Lower lobe of right lung (tissue), 2 donors: ENCODE measurements at regions not wholly inside any gene's neighbourhood (a gene's known extent, or its start where the extent isn't known, plus 50 kb on each side); places are given as distances from the start of the nearest gene placed in this dataset.

Experiments used
- ATAC-seq, 2 donors: fragments of 200-7000 bp; cut with Tn5 transposase; one replicate each; pipeline ENCODE4 v1.9.1; 2020 to 2022; ENCODE audit warnings: mild to moderate bottlenecking in 2 of 2, moderate library complexity in 2 of 2
- DNase-seq: peaks from one replicate; pipeline ENCODE4 v3.0.0-alpha.2; 2020
- H3K27ac ChIP-seq: fragments of 200-600 bp; one replicate; pipeline ENCODE4 v1.8.0; 2022
- H3K27me3 ChIP-seq: fragments of 200-600 bp; one replicate; pipeline ENCODE4 v1.8.0; 2022; ENCODE audit warnings: low read depth
- H3K36me3 ChIP-seq: fragments of 200-600 bp; one replicate; pipeline ENCODE4 v1.8.0; 2022; ENCODE audit warnings: mild to moderate bottlenecking
- H3K4me1 ChIP-seq: fragments of 200-600 bp; one replicate; pipeline ENCODE4 v1.8.0; 2022
- H3K4me3 ChIP-seq: fragments of 200-600 bp; one replicate; pipeline ENCODE4 v1.8.0; 2022; ENCODE audit warnings: mild to moderate bottlenecking
- H3K9me3 ChIP-seq: fragments of 200-600 bp; one replicate; pipeline ENCODE4 v1.8.0; 2022
- CTCF ChIP-seq: fragments of 200-600 bp; IDR thresholded peaks from one replicate; pipeline ENCODE4 v1.8.0; 2022; ENCODE audit warnings: antibody characterized with exemption, mild to moderate bottlenecking
- intact Hi-C: fragments of 100-400 bp; cut with DNase I; formaldehyde crosslinking; loops from one replicate; pipeline ENCODE4 v1.11.0; 2022
- donor health status: DM: no; HTN: yes; CAD: no; lungs with severe emphysema.

GRCh38 chr13:82657471-82657870 is 1224.8 kb downstream of the SLITRK1 start:
- H3K27me3 ChIP-seq: no peaks in the 10 kb centered on the region
- TF ChIP-seq CTCF: no peak
- H3K36me3 ChIP-seq: no peaks in the 10 kb centered on the region
- no peak overlapping the region for H3K4me3 ChIP-seq
- no peaks in the 10 kb centered on the region for H3K4me1 ChIP-seq
- ATAC-seq (no peak), DNase-seq (no peak)
- intact Hi-C loops: no loop called here
- H3K27ac ChIP-seq: no peak overlapping the region
- H3K9me3 ChIP-seq: no peaks in the 10 kb centered on the region

- H3K27ac ChIP-seq: no peak overlapping the region
- H3K4me1 ChIP-seq: no peaks in the 10 kb centered on the region
- H3K9me3 ChIP-seq: no peaks in the 10 kb centered on the region
- intact Hi-C loops: no loop called here
- no peak overlapping the region for H3K4me3 ChIP-seq
- DNase-seq: peak; percentile 58
- no peak for TF ChIP-seq CTCF
- no peaks in the 10 kb centered on the region for H3K27me3 ChIP-seq
- H3K36me3 ChIP-seq: no peaks in the 10 kb centered on the region
- ATAC-seq: peak; percentile 80 to 86
Measured at GRCh38 chr13:82654861-82655855, 1227.1 kb downstream of the SLITRK1 start.

- H3K4me1 ChIP-seq: no peaks in the 10 kb centered on the region
- no peaks in the 10 kb centered on the region for H3K36me3 ChIP-seq
- no peak overlapping the region for H3K4me3 ChIP-seq
- intact Hi-C loops: no loop called here
- H3K27ac ChIP-seq: no peak overlapping the region
- no peak for DNase-seq
- no peak for ATAC-seq
- H3K9me3 ChIP-seq: no peaks in the 10 kb centered on the region
- no peaks in the 10 kb centered on the region for H3K27me3 ChIP-seq
- TF ChIP-seq CTCF: no peak
Measured at GRCh38 chr13:82654143-82654542, 1228.1 kb downstream of the SLITRK1 start.

- DNase-seq (no peak), ATAC-seq (no peak)
- intact Hi-C loops: no loop called here
- H3K4me1 ChIP-seq: no peaks in the 10 kb centered on the region
- no peaks in the 10 kb centered on the region for H3K27me3 ChIP-seq
- H3K4me3 ChIP-seq: no peak overlapping the region
- H3K27ac ChIP-seq: no peak overlapping the region
- H3K9me3 ChIP-seq: no peaks in the 10 kb centered on the region
- no peak for TF ChIP-seq CTCF
- H3K36me3 ChIP-seq: no peaks in the 10 kb centered on the region
Measured at GRCh38 chr13:82647540-82647939, 1234.7 kb downstream of the SLITRK1 start.

GRCh38 chr13:82636119-82636518 is 1246.2 kb downstream of the SLITRK1 start:
- intact Hi-C loops: no loop called here
- no peak overlapping the region for H3K4me3 ChIP-seq
- no peaks in the 10 kb centered on the region for H3K9me3 ChIP-seq
- no peaks in the 10 kb centered on the region for H3K27me3 ChIP-seq
- ATAC-seq (no peak), DNase-seq (no peak)
- no peaks in the 10 kb centered on the region for H3K4me1 ChIP-seq
- no peaks in the 10 kb centered on the region for H3K36me3 ChIP-seq
- H3K27ac ChIP-seq: no peak overlapping the region
- TF ChIP-seq CTCF: no peak
